ENCODE measurements at regions not wholly inside any gene's neighbourhood (a gene's known extent, or its start where the extent isn't known, plus 50 kb on each side); places are given as distances from the start of the nearest gene placed in this dataset.
A peak's percentile ranks its signal among the peaks of the same experiment; 100 is the strongest.
"Not testable (repeated sequence)": the region's sequence is repeated elsewhere in the genome, so short reads cannot be mapped to it uniquely, and the experiment has no call there.

DNA sequence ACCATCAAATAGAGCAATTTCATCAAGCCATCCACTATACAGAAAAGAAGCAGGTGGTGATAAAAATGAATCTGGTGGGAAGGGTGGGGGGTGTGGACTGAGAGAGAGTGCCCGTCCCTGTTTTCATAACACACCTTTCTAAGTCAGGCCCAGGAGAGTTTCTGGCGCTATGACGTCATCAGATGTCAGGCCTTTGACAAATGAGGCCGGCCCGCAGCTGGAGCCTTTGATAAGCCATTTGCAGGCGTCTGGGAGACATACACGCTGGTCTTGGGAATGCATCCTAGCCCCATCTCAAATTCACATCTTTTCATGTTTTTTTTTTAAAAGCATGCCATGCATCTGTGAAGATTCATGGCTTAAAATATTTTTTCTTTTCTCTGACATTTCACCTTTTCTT is 404.5 kb downstream of the BCOR start:
- no peaks in the 10 kb centered on the region for H3K9me2 ChIP-seq
- peaks cover 5% of the 10 kb centered on the region; the same call in 1 of the 2 replicates for H3K27me3 ChIP-seq (ENCODE audit: insufficient read depth)
- 11% methylated on average over 7 of the region's 7 CpGs for WGBS (ENCODE audit: low lambda C conversion rate)
- no peak overlapping the region for H3K4me2 ChIP-seq
- POLR2A ChIA-PET, result no interaction called here
- no peak overlapping the region for H3K9ac ChIP-seq
- H3K4me3 ChIP-seq (ENCODE audit: low read depth in 2 of 2, low read length in 1 of 2), result no peak overlapping the region
- DNase-seq, result peak; percentile 37
- H3K4me1 ChIP-seq (ENCODE audit: control insufficient read depth in 1 of 2, insufficient read depth in 2 of 2, low read depth in 1 of 2, low read length in 1 of 2), result peaks cover 0 to 8% of the 10 kb centered on the region in 2 experiments; a peak in 1 of 4 replicates
- peak overlapping the region in 1 of 2 experiments; percentile 28; a peak in 2 of 4 replicates for H3K27ac ChIP-seq (ENCODE audit: low read depth in 2 of 2, low read length in 1 of 2)
- no peaks in the 10 kb centered on the region for H3K79me2 ChIP-seq (ENCODE audit: insufficient read depth)
- H3K9me3 ChIP-seq, result no peaks in the 10 kb centered on the region
- no peak overlapping the region for H2AFZ ChIP-seq (ENCODE audit: low read depth)
- H3F3A ChIP-seq (replicated peaks; ENCODE audit: insufficient read depth), result no peaks in the 10 kb centered on the region
- CTCF ChIA-PET, result no interaction called here
- no peaks in the 10 kb centered on the region for H4K20me1 ChIP-seq (ENCODE audit: insufficient read depth)
- TF ChIP-seq EP300 (IDR thresholded peaks at IDR 0.05; ENCODE audit: borderline replicate concordance in 1 of 2, low read depth in 1 of 2, low read length in 1 of 2), result no peak
- no peak for TF ChIP-seq SMC3 (IDR thresholded peaks at IDR 0.05; ENCODE audit: low read depth, low read length)
- TF ChIP-seq RFX5 (IDR thresholded peaks at IDR 0.05; ENCODE audit: low read length), result no peak
- peak; percentile 35; the same call in 1 of the 2 replicates for TF ChIP-seq GATA2 (CRISPR knock-in tag; IDR thresholded peaks at IDR 0.05)
- TF ChIP-seq PBX3 (IDR thresholded peaks at IDR 0.05), result peak; percentile 40; the same call in 1 of the 2 replicates
- TF ChIP-seq, protein P1, sequence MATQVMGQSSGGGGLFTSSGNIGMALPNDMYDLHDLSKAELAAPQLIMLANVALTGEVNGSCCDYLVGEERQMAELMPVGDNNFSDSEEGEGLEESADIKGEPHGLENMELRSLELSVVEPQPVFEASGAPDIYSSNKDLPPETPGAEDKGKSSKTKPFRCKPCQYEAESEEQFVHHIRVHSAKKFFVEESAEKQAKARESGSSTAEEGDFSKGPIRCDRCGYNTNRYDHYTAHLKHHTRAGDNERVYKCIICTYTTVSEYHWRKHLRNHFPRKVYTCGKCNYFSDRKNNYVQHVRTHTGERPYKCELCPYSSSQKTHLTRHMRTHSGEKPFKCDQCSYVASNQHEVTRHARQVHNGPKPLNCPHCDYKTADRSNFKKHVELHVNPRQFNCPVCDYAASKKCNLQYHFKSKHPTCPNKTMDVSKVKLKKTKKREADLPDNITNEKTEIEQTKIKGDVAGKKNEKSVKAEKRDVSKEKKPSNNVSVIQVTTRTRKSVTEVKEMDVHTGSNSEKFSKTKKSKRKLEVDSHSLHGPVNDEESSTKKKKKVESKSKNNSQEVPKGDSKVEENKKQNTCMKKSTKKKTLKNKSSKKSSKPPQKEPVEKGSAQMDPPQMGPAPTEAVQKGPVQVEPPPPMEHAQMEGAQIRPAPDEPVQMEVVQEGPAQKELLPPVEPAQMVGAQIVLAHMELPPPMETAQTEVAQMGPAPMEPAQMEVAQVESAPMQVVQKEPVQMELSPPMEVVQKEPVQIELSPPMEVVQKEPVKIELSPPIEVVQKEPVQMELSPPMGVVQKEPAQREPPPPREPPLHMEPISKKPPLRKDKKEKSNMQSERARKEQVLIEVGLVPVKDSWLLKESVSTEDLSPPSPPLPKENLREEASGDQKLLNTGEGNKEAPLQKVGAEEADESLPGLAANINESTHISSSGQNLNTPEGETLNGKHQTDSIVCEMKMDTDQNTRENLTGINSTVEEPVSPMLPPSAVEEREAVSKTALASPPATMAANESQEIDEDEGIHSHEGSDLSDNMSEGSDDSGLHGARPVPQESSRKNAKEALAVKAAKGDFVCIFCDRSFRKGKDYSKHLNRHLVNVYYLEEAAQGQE (IDR thresholded peaks at IDR 0.05; ENCODE audit: low read depth, low read length), result no peak
- TF ChIP-seq JUND (IDR thresholded peaks at IDR 0.05), result no peak
- no peaks in the 10 kb centered on the region for H3K36me3 ChIP-seq (replicated peaks in 1 of 2; ENCODE audit: control insufficient read depth in 1 of 2, insufficient read depth in 2 of 2, low read length in 1 of 2)

DNA sequence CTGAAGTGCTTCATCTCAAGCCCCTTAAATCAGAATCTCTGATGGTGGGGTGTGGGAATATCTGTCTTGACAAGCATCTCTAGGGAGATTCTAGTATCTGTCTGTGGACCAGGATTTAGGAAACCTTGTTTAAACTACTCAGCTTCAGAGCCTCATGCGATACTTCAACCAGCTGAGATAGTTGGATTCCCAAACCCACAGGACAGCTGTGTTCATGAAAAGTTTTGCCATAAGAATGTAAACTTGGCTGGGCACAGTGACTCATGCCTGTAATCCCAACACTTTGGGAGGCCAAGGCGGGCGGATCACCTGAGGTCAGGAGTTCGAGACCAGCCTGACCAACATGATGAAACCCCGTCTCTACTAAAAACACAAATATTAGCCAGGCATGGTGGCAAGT is 395.1 kb downstream of the BCOR start:
- H3K4me1 ChIP-seq (ENCODE audit: control insufficient read depth in 1 of 2, insufficient read depth in 2 of 2, low read depth in 1 of 2, low read length in 1 of 2); H3K36me3 ChIP-seq (replicated peaks in 1 of 2; ENCODE audit: control insufficient read depth in 1 of 2, insufficient read depth in 2 of 2, low read length in 1 of 2); POLR2A ChIA-PET; H3K4me3 ChIP-seq (ENCODE audit: low read depth in 2 of 2, low read length in 1 of 2); H3K9ac ChIP-seq; H3K27me3 ChIP-seq (ENCODE audit: insufficient read depth); H2AFZ ChIP-seq (ENCODE audit: low read depth); H3K4me2 ChIP-seq; H3K9me3 ChIP-seq; DNase-seq; H3K79me2 ChIP-seq (ENCODE audit: insufficient read depth); H3F3A ChIP-seq (replicated peaks; ENCODE audit: insufficient read depth); H3K27ac ChIP-seq (ENCODE audit: low read depth in 2 of 2, low read length in 1 of 2); H4K20me1 ChIP-seq (ENCODE audit: insufficient read depth); H3K9me2 ChIP-seq; CTCF ChIA-PET: not testable (repeated sequence)
- WGBS (ENCODE audit: low lambda C conversion rate), result 67% methylated on average over 5 of the region's 5 CpGs

DNA sequence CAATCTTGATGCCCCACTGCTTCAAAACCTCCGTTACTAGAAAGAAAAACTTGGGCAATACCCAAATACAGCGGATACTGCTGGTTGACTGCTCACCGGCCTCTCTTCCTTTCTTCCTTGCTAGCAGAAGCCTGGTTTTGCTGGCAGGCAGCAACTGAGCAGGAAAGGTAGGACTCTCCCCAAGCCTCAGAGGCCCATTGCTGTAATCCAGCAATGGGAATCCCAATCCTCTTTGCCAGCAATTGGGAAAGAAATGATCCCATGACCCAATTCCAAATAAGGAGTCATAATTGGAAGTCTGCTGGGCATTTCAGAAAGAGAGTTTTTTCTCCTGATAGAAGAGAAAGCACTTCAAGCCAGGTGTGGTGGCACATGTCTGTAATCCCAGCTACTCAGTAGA is 394.5 kb downstream of the BCOR start:
- Histone ChIP-seq H2AFZ (ENCODE audit: low read depth) (no peak overlapping the region), H3K9me2 (no peaks in the 10 kb centered on the region), H3K27ac (ENCODE audit: low read depth in 2 of 2, low read length in 1 of 2) (no peak overlapping the region), H3K4me1 (ENCODE audit: control insufficient read depth in 1 of 2, insufficient read depth in 2 of 2, low read depth in 1 of 2, low read length in 1 of 2) (no peaks in the 10 kb centered on the region; a peak in 1 of 4 replicates), H4K20me1 (ENCODE audit: insufficient read depth) (no peaks in the 10 kb centered on the region), H3K4me3 (ENCODE audit: low read depth in 2 of 2, low read length in 1 of 2) (no peak overlapping the region), H3K9me3 (no peaks in the 10 kb centered on the region), H3K36me3 (replicated peaks in 1 of 2; ENCODE audit: control insufficient read depth in 1 of 2, insufficient read depth in 2 of 2, low read length in 1 of 2) (no peaks in the 10 kb centered on the region), H3K27me3 (ENCODE audit: insufficient read depth) (no peaks in the 10 kb centered on the region), H3F3A (replicated peaks; ENCODE audit: insufficient read depth) (no peaks in the 10 kb centered on the region), H3K4me2 (no peak overlapping the region), H3K9ac (no peak overlapping the region), H3K79me2 (ENCODE audit: insufficient read depth) (no peaks in the 10 kb centered on the region)
- 67% methylated on average over 3 of the region's 3 CpGs for WGBS (ENCODE audit: low lambda C conversion rate)
- no peak for DNase-seq
- POLR2A ChIA-PET, result no interaction called here
- CTCF ChIA-PET, result no interaction called here
- TF ChIP-seq ELF1 (IDR thresholded peaks at IDR 0.05), result no peak
- TF ChIP-seq RFX5 (IDR thresholded peaks at IDR 0.05; ENCODE audit: low read length), result no peak
- no peak for TF ChIP-seq SMC3 (IDR thresholded peaks at IDR 0.05; ENCODE audit: low read depth, low read length)
- no peak for TF ChIP-seq FOSL2 (IDR thresholded peaks at IDR 0.05; ENCODE audit: borderline replicate concordance, low read depth)
- TF ChIP-seq, protein P2, sequence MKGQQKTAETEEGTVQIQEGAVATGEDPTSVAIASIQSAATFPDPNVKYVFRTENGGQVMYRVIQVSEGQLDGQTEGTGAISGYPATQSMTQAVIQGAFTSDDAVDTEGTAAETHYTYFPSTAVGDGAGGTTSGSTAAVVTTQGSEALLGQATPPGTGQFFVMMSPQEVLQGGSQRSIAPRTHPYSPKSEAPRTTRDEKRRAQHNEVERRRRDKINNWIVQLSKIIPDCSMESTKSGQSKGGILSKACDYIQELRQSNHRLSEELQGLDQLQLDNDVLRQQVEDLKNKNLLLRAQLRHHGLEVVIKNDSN (IDR thresholded peaks at IDR 0.05; ENCODE audit: borderline replicate concordance, low read depth), result no peak
- TF ChIP-seq GATA2 (CRISPR knock-in tag; IDR thresholded peaks at IDR 0.05), result no peak
- TF ChIP-seq FOXJ3 (CRISPR knock-in tag; IDR thresholded peaks at IDR 0.05), result no peak
- no peak for TF ChIP-seq TEAD4 (IDR thresholded peaks at IDR 0.05; ENCODE audit: borderline replicate concordance, insufficient read depth)
- no peak for TF ChIP-seq TAF1 (IDR thresholded peaks at IDR 0.05; ENCODE audit: borderline replicate concordance, low read depth, low read length)
- TF ChIP-seq CTCF (IDR thresholded peaks at IDR 0.05), result no peak
- no peak for TF ChIP-seq MXI1 (IDR thresholded peaks at IDR 0.05; ENCODE audit: low read depth, low read length)
- TF ChIP-seq RXRA (IDR thresholded peaks at IDR 0.05; ENCODE audit: borderline replicate concordance, low read depth), result no peak
